CD4-positive, alpha-beta T cell treated with Interleukin-2 at 100 ng/mL for 4 hours (primary cell): ENCODE measurements at regions not wholly inside any gene's neighbourhood (a gene's known extent, or its start where the extent isn't known, plus 50 kb on each side); places are given as distances from the start of the nearest gene placed in this dataset.

ENCODE experiments used
- DNase-seq: peaks from one replicate; pipeline ENCODE4 v3.0.0-alpha.2; 2020; ENCODE audit warnings: low spot score

DNA sequence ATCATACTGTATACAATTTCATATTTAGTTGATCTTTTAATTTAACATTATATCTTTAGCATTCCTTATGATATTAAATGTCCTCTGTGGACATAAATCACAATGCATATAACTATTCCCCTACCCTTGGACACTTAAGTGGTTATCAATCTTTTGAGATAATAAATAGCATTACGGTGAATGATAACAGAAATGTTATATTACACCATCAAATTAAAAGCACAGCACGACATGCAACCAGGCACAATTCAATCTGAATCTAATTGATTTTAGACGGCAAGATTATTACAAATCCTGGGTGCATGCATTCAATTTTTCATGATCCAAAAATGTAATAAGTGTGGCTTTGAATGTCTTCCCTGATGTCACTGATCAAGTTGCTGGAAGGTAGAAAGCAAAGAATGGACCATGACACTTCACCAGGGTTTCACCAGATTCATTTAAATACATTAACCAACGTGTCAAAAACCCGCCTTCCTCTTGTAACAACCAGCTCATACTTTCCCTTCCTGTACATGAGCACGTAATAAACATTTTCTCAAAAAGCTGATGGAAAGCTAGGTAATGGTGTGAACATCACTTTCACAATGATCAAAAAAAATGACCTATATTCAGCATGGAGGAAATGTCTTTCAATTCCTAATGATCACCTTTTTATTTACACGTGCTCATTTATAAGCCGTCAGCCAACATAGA lies 513.7 kb upstream of the ID2 start:
- no peak for DNase-seq

DNA sequence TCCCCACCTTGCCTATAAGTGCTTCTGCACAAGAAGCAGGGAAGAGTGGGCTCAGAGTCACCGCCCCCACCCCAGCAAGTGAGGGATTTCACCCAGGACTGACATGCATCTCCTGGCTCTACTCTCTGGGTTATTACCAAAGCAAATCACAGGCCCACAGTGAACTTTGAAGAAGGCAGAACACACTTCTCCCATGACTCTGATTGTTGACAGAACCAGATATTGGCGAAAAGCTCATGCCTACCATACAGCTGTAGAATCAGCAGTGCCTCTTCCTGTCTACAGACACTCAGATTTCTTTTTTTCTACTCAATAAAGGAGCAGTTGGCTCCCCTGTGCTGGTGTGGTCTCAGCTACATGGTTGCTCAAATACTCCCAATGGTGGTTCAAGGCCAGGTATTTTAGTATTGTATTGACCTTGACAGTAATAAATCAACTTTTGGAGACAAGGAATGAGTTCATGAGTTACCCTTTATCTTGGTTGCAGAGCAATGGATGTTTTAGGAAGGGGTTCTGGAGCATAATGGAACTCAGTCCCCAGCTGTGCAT lies 512.9 kb upstream of the ID2 start:
- no peak for DNase-seq

DNA sequence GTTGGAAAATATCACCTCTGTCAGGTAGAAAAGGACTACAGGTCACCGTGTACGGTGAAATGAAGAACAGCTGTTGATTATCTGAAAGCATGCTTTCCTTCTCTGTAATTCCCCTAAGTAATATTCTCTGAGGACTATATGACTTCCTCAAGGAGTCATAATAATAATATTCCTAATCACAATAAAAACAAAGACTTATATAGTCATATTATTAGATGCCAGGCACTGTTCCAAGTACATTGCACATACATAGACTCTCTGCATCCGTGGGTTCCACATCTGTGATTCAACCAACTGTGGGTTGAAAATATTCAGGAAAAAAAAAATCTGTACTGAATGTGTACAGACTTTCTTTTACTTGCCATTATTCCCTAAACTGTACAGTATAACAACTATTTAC lies 512.4 kb upstream of the ID2 start:
- DNase-seq = no peak

DNA sequence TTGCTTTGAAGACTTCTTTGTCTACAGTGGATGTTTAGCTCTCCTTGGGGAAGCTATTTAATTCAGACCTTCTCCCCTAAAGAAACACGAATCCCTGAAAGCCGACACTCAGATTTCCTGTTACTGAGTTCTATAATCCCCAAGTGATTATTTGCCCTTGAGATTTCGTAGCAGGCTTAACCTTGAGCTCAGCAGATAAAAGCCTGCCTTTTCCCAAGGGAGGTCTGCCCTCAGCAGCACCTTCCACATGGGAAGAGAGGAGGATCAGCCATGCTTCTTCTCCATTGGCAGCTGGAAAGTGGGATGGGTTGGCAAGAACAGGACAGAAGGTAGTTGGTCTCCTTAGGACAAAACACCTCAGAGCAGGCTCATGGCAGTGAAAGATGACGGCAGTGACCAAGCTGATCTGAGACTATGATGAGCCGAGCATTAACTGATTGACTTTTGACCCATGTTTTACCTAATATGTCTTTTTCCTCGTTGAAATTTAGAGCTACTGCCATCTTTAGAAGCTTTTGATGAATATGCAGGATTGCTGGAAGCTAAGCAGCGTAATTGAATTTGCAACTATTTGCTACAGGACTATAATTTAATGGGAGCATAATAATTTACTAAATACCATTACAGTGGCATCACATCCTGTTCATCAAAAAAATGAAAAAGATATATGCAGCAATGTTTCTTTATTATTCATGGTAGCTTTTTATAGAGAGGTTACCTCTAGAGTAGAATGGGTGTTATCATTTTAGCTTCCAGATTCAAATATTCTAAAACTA lies 511.1 kb upstream of the ID2 start:
- DNase-seq = no peak

DNA sequence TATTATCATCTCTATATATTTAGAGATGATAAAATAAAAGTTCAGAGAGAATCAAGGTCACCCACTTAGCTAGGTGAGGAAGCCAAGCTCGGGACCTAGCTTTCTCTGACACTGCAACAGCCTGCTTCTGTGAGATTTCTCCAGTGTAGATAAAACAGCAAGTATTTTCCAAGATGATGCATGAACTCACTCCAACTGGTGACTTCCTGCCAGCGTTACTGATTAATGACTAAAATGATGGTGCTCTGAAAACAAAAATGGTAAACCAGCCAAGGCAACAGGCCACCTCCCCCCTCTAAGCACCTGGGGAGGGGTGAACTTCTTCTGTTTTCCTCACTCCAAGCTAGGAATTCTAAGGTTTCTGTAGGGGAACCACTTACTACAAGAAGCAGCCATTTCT lies 510.2 kb upstream of the ID2 start:
- no peak for DNase-seq

DNA sequence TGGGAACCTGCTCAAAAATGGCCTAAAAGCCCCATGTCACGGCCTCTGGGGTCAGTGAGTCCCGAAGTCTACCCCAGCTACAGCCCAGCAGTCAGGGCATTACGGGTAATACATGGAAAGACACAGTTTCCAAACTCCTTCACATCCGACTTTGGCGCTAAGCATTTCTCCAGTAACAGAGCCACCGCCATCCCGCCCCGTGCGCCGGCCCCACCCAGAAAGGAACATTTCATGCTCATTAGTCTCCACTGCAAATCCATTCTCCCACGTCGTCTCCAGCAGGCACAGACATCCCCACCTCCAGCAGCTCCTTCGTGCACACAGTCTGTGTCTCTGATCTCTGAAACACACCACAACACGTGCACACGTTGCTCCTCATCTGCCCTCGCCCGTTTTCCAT lies 509.2 kb upstream of the ID2 start:
- DNase-seq = no peak

DNA sequence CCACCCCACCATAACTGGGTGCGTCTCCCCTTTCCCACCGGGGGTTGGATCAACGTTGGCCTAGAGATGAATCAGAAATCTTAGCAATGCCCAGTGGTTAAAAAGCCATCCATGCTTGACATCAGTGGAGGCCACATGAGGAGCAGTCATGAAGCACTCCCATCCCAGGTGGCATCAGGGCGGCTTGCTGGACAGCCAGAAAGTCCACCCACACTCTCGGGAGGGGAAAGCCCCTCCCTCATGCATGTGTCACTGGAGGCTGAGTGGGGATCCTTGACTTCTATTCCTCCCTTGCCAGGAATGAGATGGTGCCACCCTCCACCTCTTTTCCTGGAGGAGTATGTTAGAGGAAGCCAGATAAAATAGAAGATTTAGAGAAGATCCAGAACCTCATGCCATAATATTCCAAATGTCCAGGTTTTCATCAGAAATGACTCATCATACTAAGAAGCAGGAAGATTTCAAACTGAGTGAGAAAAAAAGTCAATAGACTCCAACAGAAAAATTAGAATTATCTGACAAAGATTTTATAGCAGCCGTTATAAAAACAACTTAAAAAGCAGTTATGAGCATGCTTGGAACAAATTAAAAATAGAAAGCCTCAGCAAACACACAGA lies 507.1 kb upstream of the ID2 start:
- DNase-seq = no peak

DNA sequence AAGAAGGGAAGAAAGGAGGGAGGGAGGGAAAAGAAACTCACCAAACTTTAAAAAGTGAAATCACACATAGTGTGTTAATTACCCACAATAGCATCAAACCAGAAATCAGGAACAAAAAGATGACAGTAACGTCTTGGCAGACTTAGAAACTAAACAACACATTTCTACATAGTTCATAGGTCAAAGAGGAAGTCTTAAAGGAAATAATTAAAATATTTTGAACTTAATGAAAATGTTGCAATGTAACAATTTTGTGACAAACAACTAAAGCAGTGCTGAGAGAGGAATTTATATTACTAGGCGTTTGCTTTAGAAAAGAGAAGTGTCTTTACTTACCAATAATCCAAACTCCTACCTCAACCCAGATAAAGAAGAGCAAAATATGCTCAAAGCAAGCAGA lies 505.0 kb upstream of the ID2 start:
- DNase-seq = no peak

DNA sequence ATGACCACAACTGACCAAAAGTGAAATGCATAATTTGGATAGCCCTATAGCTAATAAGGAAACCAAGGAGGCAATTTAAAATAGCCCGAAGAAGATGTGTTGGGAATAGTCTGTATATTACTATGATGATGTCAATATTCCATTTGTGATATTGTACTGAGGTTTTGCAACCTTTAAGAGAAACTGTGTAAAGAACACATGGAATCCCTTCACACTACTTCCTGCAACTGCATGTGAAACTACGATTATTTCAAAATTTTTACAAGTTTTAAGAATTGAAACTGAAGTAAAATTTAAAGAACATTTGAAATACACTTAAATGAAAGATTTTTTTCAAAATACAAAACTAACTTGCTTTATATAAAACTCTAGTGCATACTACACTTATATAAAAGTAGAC lies 504.3 kb upstream of the ID2 start:
- no peak for DNase-seq

DNA sequence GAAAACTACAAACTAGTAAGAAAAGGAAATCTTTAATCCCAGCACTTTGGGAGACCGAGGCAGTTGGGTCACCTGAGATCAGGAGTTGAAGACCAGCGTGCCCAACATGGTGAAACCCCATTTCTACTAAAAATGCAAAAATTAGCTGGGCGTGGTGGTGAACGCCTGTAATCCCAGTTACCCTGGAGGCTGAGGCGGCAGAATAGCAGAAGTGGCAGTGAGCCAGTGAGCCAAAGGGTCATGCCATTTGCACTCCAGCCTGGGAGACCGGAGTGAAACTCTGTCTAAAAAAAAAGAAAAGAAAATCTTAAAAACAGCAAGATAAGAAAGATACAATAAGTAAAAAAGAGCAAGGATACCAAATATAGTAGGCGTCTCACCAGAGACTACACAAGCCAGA lies 502.9 kb upstream of the ID2 start:
- DNase-seq = no peak

DNA sequence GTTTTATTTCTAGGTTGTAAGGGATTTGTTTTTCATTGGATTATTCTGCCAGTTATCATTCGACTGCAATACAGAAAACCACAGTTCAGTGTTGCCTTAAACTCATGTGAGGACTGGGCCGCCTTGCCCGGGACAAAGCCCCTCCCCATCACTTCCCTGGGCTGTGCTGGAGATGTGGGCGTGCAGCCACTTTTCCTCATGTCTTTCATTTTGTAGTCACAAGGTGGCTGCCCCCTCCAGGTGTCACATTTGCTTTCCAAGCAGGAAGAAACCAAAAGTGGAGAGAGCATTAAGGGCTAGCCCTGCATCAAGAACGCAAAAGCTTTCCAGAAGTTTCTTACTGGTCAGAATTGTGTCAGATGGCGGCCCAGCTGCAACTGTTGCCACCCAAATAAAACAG lies 492.5 kb upstream of the ID2 start:
- DNase-seq = no peak

DNA sequence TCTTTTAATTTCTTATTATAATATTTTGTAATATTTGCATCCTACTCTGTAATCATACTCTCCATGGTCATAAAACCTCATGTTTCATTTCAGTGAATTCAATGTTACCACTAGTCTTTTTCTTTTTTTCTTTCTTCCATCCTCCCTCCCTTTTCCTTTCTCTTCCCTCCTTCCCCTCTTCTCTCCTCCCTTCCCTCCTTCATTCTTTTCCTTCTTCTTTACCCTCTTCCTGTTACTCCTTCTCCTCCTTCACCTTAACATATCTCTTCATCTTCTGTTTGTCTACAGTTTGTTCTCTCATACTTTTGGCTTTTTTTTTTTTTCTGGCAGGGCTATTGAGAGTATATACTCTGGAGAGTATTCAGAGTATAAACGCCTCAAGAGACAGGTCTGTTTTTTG lies 491.6 kb upstream of the ID2 start:
- DNase-seq = no peak

DNA sequence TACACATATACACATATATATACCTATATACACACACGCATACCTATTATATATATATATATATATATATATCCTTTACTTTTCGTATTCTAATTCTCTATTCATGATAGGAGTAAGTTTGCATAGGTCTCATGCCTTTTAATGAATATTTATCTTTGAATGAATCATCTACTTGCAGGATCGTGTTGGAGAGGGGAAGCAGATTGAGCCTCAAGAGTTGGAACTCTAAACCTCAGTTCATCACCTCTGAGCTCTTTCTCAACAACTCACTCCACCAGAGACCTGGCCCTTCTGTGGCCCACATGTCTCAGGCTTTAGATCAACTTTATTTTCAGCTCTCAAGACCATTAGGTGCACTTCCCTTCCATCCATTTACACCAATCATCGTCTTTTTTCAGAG lies 490.4 kb upstream of the ID2 start:
- DNase-seq = no peak

DNA sequence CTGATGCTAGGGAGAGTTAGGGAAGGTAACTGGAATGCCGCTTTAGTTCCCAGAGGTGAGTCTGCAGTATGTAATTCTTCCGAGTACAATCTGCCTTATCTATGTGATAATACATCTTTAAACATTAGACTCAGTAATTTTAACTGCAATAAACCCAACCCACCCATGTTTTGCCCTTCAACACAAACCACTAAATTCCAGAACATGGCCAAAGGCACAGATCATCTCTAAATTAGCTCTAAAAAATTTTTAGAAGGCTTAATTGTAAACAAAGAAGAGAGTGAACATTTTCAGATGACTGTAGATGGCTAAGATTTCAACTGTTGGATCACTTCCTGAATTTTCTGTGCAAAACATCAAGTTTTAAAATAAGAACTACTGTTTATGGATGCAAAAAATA lies 488.7 kb upstream of the ID2 start:
- no peak for DNase-seq

DNA sequence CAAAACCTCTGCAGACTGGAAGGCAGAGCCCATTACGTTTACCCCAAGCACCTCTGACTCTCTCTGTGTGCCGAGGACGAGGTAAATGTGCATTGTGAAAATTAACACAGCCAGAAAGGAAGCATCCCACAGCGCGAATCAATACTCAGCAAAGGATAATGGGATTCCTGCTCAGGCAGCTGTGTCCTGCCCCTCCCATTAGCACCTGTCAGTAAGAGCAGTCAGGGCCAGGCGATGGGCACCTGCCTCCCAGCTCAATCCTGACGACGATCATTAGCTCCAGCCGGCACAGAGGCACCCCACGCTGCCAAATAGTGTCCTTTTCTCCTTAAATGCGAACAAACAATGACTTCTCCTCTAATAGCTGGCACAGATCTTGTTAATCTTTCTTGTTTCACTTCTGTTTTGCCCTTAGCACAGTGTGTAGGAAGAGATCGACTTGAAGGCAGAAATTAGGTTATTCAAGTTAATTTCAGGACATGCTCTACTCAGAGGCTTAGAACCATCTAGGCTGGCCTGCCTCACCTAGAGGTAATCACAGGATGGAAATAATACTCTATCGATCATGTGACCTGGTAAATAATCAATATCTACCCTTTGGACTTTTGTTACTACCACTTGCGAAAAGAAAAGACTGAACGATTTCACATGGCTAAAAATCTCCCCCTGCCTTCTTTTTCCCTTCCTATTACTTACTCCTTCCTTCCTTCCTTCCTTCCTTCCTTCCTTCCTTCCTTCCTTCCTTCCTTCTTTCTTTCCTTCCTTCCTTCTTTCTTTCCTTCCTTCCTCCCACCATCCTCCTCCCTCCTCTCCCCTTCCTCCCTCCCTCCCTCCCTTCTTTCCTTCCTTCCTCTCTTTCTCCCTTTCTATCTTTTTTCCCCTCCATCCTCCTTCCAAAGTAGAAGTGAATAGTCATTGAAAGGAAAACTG lies 487.9 kb upstream of the ID2 start:
- no peak for DNase-seq

DNA sequence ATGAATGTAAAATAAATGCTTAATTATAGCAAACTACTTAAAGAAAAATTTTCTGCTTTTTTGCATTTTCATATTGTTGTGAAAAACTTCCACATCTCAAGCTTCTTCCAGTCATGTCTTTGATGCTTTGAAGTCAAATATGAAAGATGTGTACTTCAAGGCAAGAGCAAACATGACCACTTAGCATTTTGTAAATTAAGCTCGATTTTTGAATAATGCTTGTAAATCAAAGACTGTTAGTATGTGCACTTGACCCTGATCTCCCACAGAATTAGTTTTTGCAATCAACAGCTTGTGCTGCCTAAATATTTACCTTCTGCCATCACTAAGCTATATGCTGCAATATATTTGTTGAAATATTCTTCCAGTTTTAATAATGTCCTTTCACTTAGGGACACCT lies 486.1 kb upstream of the ID2 start:
- no peak for DNase-seq

DNA sequence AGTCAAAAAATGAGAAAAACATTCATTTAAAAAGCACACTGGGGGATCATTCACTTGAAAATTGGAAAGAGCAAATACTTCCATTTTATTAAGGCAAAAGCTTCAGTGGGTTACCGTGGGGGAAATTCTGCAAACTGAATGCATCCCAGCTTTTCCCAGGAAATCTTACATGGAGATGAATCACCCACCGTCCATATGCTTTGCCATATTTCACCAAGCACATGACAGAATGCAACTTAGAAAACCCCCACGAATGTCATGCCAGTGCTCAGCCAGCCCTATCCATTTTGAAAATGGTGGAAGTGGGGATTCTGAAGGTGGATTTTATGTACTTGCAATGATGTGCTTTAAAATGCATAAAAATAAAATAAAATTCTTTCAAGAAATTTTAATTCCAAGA lies 485.5 kb upstream of the ID2 start:
- DNase-seq = no peak

DNA sequence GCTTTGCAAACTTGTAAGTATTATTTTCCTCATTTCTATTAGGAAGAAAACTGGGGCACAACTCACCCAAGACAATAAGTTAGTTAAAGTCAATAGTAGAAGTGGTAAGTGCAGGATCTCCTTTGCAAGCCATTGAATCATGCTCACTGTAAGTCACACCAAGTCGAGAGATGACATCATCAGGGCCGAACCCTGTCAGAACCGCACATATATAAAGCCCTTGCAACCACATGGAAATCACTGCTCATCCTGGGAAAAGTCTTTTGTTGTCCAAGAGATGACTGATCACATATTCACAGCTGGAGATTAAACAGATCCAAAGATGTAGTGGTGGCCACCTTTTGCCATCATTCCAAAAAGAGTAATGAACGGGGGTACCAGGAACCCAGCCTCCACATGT lies 484.8 kb upstream of the ID2 start:
- no peak for DNase-seq

DNA sequence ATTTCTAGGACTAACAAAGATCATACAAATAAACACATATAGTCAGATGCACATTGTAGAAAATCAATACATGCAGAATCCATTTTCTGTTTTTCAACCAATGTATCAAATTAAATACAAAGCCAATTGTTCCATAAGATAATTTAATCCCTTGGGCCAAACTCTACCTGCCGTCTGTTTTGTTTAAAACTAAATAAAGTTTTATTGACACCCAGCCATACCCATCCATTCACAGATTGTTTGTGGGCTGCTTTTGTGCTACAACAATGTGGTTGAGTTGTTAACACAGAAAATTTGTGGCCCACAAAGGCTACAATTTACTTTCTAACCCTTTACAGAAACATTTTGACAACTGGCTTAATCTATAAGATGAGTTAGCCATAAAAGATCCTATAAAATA lies 484.0 kb upstream of the ID2 start:
- DNase-seq = no peak

DNA sequence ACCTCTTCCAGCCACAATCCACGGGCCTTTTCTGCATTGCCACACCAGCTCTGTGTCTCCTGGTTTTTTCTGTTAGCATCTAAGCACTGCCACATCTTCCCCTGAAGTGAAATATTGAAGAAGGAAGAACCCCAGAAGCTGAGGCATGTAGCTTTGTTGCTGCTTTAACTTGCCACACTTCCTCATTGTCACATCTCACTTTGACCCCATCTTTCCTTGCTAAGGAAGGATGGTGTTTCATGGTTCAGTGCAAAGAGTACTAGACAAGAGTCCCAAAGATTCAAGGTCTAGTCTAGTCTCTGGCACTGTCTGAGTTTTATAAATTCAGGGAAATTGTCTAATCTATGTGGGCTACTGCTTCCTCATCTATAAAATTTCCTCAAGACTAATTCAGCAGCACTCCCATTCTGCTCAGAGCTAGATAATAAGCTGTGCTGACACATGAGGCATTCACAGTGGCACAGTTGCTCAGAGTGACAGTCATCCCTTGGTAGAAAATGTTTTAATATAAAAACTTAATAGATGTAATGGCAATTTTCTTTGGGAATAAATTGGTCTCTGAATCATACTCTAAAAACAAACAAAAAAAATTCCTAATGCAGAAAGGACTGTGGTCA lies 483.0 kb upstream of the ID2 start:
- DNase-seq = no peak

DNA sequence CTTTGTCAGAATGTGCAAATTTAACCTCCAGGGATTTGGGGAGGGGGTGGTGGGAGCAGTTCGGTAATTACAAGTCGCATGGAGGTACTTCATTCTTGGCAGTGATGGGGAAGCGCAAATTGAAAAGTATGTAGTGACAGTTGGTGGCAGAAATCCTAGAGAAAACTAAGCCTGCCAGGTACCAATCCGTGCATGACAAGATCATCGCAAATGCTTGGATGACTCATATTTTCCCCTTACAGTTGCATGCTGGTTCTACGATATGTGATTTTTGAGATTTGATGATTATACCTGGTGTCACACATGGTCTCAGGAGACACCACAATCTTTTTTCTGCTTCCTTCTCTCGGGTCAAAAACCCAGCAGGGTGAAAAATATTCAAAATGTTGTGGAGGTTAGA lies 479.7 kb upstream of the ID2 start:
- DNase-seq = no peak

DNA sequence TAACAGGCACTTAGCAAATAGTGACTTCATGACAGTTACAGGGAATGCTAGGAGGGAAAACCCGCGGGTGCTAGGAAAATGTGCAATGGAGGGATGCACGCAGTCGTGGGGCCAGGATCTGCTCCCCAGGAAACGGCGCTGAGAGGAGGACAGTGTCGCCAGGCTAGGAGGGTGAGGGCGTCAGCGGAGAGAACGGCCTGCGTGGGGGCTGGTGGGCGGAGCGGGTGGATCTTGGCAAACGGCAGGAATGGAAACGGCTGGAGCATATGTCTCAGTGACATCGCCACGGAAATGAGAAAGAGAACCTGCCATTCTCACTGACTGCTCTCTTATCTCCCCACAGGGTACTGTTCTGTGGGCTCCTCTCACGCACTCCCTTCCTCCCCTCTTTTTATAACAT lies 478.5 kb upstream of the ID2 start:
- DNase-seq = no peak
